ENCODE measurements at regions not wholly inside any gene's neighbourhood (a gene's known extent, or its start where the extent isn't known, plus 50 kb on each side); places are given as distances from the start of the nearest gene placed in this dataset.

DNA sequence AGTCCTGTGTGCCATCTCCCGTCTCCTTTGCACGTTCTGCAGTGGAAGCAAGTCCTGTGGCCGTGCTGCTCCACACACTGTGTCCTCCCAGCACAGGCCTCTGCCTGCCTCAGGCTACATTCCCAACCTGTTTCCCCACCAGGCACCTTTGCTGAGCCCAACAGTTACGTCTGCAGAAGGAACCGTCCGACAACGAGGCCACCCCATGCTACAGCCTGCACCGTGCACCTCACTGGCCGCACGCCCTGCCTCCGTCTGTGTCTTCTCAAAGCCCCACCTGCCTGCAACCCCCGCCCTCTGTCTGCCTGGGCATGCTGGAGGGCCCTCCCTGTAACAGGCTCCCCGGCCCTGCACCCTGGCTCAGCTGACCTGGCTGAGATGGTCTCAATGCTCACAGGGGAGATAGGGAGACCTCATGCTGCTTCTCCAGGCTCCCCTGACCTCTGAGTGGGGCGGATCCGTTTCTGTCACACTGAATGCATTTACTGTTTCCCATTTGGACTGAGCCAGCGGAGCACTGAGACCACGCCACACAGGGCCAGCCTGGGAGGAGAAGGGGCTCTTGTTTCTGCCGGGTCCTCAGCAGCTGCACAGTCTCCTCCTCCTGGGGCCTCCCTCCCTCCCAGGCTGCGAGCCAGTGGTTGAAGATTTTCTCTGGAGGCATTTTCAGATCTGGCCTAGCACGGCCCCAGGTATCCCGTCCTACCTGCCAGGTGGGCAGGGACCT lies 109.1 kb upstream of the OTOS start:
- no peak for TF ChIP-seq EZH2 (IDR thresholded peaks at IDR 0.05)
- TF ChIP-seq, protein P1, sequence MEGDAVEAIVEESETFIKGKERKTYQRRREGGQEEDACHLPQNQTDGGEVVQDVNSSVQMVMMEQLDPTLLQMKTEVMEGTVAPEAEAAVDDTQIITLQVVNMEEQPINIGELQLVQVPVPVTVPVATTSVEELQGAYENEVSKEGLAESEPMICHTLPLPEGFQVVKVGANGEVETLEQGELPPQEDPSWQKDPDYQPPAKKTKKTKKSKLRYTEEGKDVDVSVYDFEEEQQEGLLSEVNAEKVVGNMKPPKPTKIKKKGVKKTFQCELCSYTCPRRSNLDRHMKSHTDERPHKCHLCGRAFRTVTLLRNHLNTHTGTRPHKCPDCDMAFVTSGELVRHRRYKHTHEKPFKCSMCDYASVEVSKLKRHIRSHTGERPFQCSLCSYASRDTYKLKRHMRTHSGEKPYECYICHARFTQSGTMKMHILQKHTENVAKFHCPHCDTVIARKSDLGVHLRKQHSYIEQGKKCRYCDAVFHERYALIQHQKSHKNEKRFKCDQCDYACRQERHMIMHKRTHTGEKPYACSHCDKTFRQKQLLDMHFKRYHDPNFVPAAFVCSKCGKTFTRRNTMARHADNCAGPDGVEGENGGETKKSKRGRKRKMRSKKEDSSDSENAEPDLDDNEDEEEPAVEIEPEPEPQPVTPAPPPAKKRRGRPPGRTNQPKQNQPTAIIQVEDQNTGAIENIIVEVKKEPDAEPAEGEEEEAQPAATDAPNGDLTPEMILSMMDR (IDR thresholded peaks at IDR 0.05) = no peak
